Prostate gland (tissue), 2 donors: ENCODE measurements at regions not wholly inside any gene's neighbourhood (a gene's known extent, or its start where the extent isn't known, plus 50 kb on each side); places are given as distances from the start of the nearest gene placed in this dataset.
"Not testable (repeated sequence)": the region's sequence is repeated elsewhere in the genome, so short reads cannot be mapped to it uniquely, and the experiment has no call there.

ENCODE experiments used
- POLR2A ChIP-seq: fragments of 450-650 bp; IDR thresholded peaks from one replicate; pipeline ENCODE4 v1.6.1; 2016; ENCODE audit warnings: antibody characterized with exemption, mild to moderate bottlenecking
- TF ChIP-seq, protein P1 (sequence below), 4 experiments: fragments of 200-600 bp in 2 of 4; fragments of 450-650 bp in 2 of 4; sonication (generic) in 2 of 4; IDR thresholded peaks; 1 replicate in 3 of 4; 2 replicates in 1 of 4; pipeline ENCODE4 v1.5.1; 2016 to 2019; ENCODE audit warnings: antibody characterized with exemption in 4 of 4, mild to moderate bottlenecking in 2 of 4, moderate library complexity in 2 of 4

DNA sequence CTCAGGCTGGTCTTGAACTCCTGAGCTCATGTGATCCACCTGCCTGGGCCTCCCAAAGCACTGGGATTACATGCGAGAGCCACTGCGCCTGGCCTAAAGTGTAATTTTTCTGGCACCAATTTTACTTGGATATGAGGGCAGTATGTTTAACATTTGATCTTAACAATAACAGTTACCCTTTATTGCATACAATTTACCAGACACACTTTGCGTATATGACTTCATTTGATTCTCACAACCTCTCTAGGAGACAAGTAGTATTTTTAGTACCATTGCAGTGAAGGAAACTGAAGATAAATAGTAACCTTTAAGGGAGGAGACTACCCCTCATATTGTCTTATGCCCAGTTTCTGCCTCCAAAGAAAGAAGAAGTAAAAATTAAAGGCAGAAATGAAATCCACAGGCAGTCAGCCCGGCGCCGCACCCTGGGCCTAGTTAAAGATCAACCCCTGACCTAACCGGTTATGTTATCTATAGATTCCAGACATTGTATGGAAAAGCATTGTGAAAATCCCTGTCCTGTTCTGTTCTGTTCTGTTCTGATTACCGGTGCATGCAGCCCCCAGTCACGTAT, 54.0 kb downstream of the CYP26A1 start:
- TF ChIP-seq POLR2A, result not testable (repeated sequence)
- TF ChIP-seq, protein P1, sequence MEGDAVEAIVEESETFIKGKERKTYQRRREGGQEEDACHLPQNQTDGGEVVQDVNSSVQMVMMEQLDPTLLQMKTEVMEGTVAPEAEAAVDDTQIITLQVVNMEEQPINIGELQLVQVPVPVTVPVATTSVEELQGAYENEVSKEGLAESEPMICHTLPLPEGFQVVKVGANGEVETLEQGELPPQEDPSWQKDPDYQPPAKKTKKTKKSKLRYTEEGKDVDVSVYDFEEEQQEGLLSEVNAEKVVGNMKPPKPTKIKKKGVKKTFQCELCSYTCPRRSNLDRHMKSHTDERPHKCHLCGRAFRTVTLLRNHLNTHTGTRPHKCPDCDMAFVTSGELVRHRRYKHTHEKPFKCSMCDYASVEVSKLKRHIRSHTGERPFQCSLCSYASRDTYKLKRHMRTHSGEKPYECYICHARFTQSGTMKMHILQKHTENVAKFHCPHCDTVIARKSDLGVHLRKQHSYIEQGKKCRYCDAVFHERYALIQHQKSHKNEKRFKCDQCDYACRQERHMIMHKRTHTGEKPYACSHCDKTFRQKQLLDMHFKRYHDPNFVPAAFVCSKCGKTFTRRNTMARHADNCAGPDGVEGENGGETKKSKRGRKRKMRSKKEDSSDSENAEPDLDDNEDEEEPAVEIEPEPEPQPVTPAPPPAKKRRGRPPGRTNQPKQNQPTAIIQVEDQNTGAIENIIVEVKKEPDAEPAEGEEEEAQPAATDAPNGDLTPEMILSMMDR (IDR thresholded peaks at IDR 0.05), result not testable (repeated sequence)
